Hepatocyte (in vitro differentiated cells): ENCODE measurements at regions not wholly inside any gene's neighbourhood (a gene's known extent, or its start where the extent isn't known, plus 50 kb on each side); places are given as distances from the start of the nearest gene placed in this dataset.

ENCODE experiments used
- DNase-seq: peaks from one replicate; pipeline ENCODE4 v3.0.0-alpha.2; 2016; ENCODE audit warnings: low spot score
- H2AFZ ChIP-seq: fragments of 200-600 bp; sonication (generic); 2 replicates; pipeline ENCODE4 v1.6.0; 2016; ENCODE audit warnings: antibody characterized with exemption, mild to moderate bottlenecking
- H3K27ac ChIP-seq: fragments of 200-600 bp; sonication (generic); 2 replicates; pipeline ENCODE4 v1.5.1; 2016; ENCODE audit warnings: mild to moderate bottlenecking
- H3K27me3 ChIP-seq: fragments of 200-600 bp; sonication (generic); 2 replicates; pipeline ENCODE4 v1.6.1; 2016
- H3K36me3 ChIP-seq: fragments of 200-600 bp; sonication (generic); replicated peaks from 2 replicates; pipeline ENCODE4 v1.5.1; 2016; ENCODE audit warnings: low read depth; ENCODE audit not compliant: insufficient read depth
- H3K4me1 ChIP-seq: fragments of 200-600 bp; sonication (generic); 2 replicates; pipeline ENCODE4 v1.5.1; 2016; ENCODE audit warnings: mild to moderate bottlenecking, moderate library complexity; ENCODE audit not compliant: insufficient read depth
- H3K4me2 ChIP-seq: fragments of 200-600 bp; sonication (generic); 2 replicates; pipeline ENCODE4 v1.6.0; 2016
- H3K4me3 ChIP-seq: fragments of 200-600 bp; sonication (generic); 2 replicates; pipeline ENCODE4 v1.5.1; 2016; ENCODE audit warnings: mild to moderate bottlenecking
- H3K79me2 ChIP-seq: fragments of 200-600 bp; sonication (generic); 2 replicates; pipeline ENCODE4 v1.6.0; 2017; ENCODE audit warnings: mild to moderate bottlenecking
- H3K9me2 ChIP-seq: fragments of 200-600 bp; sonication (generic); replicated peaks from 2 replicates; pipeline ENCODE4 v1.6.0; 2017; ENCODE audit warnings: mild to moderate bottlenecking; ENCODE audit not compliant: insufficient read depth
- H3K9me3 ChIP-seq: fragments of 200-600 bp; sonication (generic); 2 replicates; pipeline ENCODE4 v1.5.1; 2016; ENCODE audit warnings: low read depth, mild to moderate bottlenecking
- H4K20me1 ChIP-seq: fragments of 200-600 bp; sonication (generic); 2 replicates; pipeline ENCODE4 v1.6.0; 2016; ENCODE audit warnings: mild to moderate bottlenecking; ENCODE audit not compliant: insufficient read depth, poor library complexity, severe bottlenecking
- CTCF ChIP-seq: fragments of 200-600 bp; sonication (generic); IDR thresholded peaks from 2 replicates; pipeline ENCODE4 v1.5.1; 2016; ENCODE audit warnings: antibody characterized with exemption, mild to moderate bottlenecking; ENCODE audit not compliant: poor library complexity
- EZH2 ChIP-seq: fragments of 200-600 bp; sonication (generic); IDR thresholded peaks from 2 replicates; pipeline ENCODE4 v1.6.1; 2016; ENCODE audit warnings: antibody characterized with exemption, mild to moderate bottlenecking, borderline replicate concordance
- EZH2phosphoT487 ChIP-seq: fragments of 200-600 bp; sonication (generic); IDR thresholded peaks from one replicate; pipeline ENCODE4 v1.6.1; 2018; ENCODE audit warnings: antibody characterized with exemption, mild to moderate bottlenecking, low read depth, moderate library complexity; ENCODE audit not compliant: unreplicated experiment, severe bottlenecking
- WGBS: methylation state at CpG from one replicate; pipeline ENCODE4 v1.1.6; 2016; ENCODE audit warnings: low lambda C conversion rate; ENCODE audit errors: missing lambda C conversion rate; 5-methylcytosine and 5-hydroxymethylcytosine counted together

- 90% methylated on average over 9 of the region's 9 CpGs for WGBS
- Histone ChIP-seq H3K4me2 (no peak overlapping the region), H3K27me3 (no peaks in the 10 kb centered on the region), H4K20me1 (no peaks in the 10 kb centered on the region), H3K9me2 (no peaks in the 10 kb centered on the region), H3K79me2 (no peaks in the 10 kb centered on the region), H2AFZ (no peak overlapping the region), H3K9me3 (no peaks in the 10 kb centered on the region), H3K4me1 (no peaks in the 10 kb centered on the region), H3K27ac (no peak overlapping the region), H3K36me3 (no peaks in the 10 kb centered on the region), H3K4me3 (no peak overlapping the region)
- DNase-seq = no peak
- TF ChIP-seq EZH2 (no peak), EZH2phosphoT487 (no peak), CTCF (no peak)
Observed at GRCh38 chr10:131017566-131018285, 293.8 kb downstream of the TCERG1L start.

DNA sequence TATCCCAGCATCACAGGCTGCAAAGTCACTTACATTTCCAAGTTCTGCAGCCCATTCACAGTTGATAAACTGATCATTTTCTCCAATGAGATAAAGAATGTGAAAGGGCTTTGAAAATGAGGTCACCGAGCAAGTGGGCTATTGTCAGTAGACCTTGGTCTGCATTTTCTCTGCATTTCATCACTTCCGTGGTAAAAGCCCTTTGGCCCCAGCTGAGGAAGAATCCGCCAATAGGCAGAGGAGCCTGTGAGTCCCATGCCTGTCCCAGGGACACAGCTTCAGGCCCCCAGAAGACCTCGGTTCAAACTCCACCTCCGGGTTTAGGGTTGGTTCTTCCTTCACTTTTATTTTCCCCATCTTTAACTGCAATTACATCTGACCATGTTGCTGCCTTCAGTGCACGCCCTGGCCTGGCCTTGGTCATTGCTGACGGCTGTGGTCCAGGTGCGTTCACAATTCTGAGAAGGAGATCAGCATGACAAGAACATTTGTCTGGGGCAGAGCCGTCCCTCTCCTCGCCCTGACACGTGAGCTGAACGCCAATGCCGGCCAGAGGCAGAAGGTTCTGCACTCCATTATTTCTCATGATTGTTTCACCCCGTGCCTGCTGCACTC lies 292.5 kb downstream of the TCERG1L start:
- 65% methylated on average over 14 of the region's 14 CpGs for WGBS
- Histone ChIP-seq H3K27ac (no peak overlapping the region), H4K20me1 (no peaks in the 10 kb centered on the region)

GRCh38 chr10:131019696-131020095 lies 291.8 kb downstream of the TCERG1L start:
- Histone ChIP-seq H3K79me2 (no peaks in the 10 kb centered on the region), H3K36me3 (no peaks in the 10 kb centered on the region), H3K27ac (no peak overlapping the region), H2AFZ (no peak overlapping the region), H4K20me1 (no peaks in the 10 kb centered on the region), H3K9me3 (no peaks in the 10 kb centered on the region), H3K4me3 (no peak overlapping the region), H3K27me3 (no peaks in the 10 kb centered on the region), H3K4me1 (no peaks in the 10 kb centered on the region), H3K9me2 (no peaks in the 10 kb centered on the region), H3K4me2 (no peak overlapping the region)
- TF ChIP-seq EZH2 (no peak), CTCF (no peak), EZH2phosphoT487 (no peak)
- no peak for DNase-seq
- WGBS = 90% methylated on average over 11 of the region's 11 CpGs

More for the DNA sequence above, 292.5 kb downstream of the TCERG1L start:
- TF ChIP-seq CTCF (no peak), EZH2phosphoT487 (no peak), EZH2 (no peak)
- Histone ChIP-seq H3K9me3 (no peaks in the 10 kb centered on the region), H3K4me2 (no peak overlapping the region), H3K36me3 (no peaks in the 10 kb centered on the region), H3K4me3 (no peak overlapping the region), H2AFZ (no peak overlapping the region), H3K27me3 (no peaks in the 10 kb centered on the region), H3K79me2 (no peaks in the 10 kb centered on the region), H3K4me1 (no peaks in the 10 kb centered on the region), H3K9me2 (no peaks in the 10 kb centered on the region)
- DNase-seq = no peak
